ENCODE measurements at regions not wholly inside any gene's neighbourhood (a gene's known extent, or its start where the extent isn't known, plus 50 kb on each side); places are given as distances from the start of the nearest gene placed in this dataset.

GRCh38 chr15:25582886-25583285, 144.1 kb upstream of the UBE3A start (continued):
- TF ChIP-seq HMGXB4 (CRISPR knock-in tag; IDR thresholded peaks at IDR 0.05) (no peak), ZSCAN18 (CRISPR knock-in tag; IDR thresholded peaks at IDR 0.05) (no peak), CDX4 (CRISPR knock-in tag; IDR thresholded peaks at IDR 0.05; ENCODE audit: borderline replicate concordance) (no peak), IRF2 (CRISPR knock-in tag; IDR thresholded peaks at IDR 0.05; ENCODE audit: borderline replicate concordance, low read depth) (no peak), ZMAT4 (CRISPR knock-in tag; IDR thresholded peaks at IDR 0.05) (no peak), TP53 (CRISPR knock-in tag; IDR thresholded peaks at IDR 0.05) (no peak), TEAD1 (CRISPR knock-in tag; IDR thresholded peaks at IDR 0.05) (no peak), ZNF317 (CRISPR knock-in tag; IDR thresholded peaks at IDR 0.05; ENCODE audit: borderline replicate concordance, low read depth) (no peak), PRDM15 (CRISPR knock-in tag; IDR thresholded peaks at IDR 0.05) (no peak), ZBTB21 (CRISPR knock-in tag; IDR thresholded peaks at IDR 0.05; ENCODE audit: borderline replicate concordance) (no peak)
- TF ChIP-seq, protein P1, sequence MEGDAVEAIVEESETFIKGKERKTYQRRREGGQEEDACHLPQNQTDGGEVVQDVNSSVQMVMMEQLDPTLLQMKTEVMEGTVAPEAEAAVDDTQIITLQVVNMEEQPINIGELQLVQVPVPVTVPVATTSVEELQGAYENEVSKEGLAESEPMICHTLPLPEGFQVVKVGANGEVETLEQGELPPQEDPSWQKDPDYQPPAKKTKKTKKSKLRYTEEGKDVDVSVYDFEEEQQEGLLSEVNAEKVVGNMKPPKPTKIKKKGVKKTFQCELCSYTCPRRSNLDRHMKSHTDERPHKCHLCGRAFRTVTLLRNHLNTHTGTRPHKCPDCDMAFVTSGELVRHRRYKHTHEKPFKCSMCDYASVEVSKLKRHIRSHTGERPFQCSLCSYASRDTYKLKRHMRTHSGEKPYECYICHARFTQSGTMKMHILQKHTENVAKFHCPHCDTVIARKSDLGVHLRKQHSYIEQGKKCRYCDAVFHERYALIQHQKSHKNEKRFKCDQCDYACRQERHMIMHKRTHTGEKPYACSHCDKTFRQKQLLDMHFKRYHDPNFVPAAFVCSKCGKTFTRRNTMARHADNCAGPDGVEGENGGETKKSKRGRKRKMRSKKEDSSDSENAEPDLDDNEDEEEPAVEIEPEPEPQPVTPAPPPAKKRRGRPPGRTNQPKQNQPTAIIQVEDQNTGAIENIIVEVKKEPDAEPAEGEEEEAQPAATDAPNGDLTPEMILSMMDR (IDR thresholded peaks at IDR 0.05): no peak

DNA sequence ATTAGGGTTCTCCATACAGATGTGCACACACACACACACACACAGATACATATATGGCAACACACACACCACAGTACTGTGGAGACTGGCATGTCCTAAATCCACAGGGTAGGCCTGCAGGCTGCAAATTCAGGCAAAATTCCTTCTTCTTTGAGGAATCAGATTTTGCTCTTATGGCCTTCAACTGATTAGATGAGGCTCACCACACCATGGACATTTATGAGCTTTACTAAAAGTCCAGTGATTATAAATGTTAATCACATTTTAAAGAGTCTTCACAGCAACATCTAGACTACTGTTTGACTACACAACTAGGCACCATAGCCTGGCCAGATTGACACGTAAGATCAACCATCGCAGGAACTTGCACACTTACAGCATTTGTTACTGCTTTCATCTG, 140.3 kb upstream of the UBE3A start:
- H3K27me3 Mint-ChIP-seq (ENCODE audit: low read depth): no peaks in the 10 kb centered on the region
- ATAC-seq (no peak), DNase-seq (ENCODE audit: low spot score) (no peak)
- peaks cover 12% of the 10 kb centered on the region for H3K9me3 Mint-ChIP-seq
- no peaks in the 10 kb centered on the region; the same call in 1 of the 2 replicates for H3K4me1 Mint-ChIP-seq
- no peak overlapping the region for H3K27ac Mint-ChIP-seq
- POLR2A ChIA-PET: no interaction called here
- no peak overlapping the region for H3K4me3 Mint-ChIP-seq
- H3K36me3 Mint-ChIP-seq: no peaks in the 10 kb centered on the region
- CTCF ChIA-PET: no interaction called here
- TF ChIP-seq RORB (CRISPR knock-in tag; IDR thresholded peaks at IDR 0.05) (no peak), ATF3 (CRISPR knock-in tag; conservative IDR thresholded peaks at IDR 0.05) (no peak), ZNF219 (CRISPR knock-in tag; IDR thresholded peaks at IDR 0.05; ENCODE audit: borderline replicate concordance) (no peak), MAX (CRISPR knock-in tag; IDR thresholded peaks at IDR 0.05) (no peak), PRRX2 (CRISPR knock-in tag; IDR thresholded peaks at IDR 0.05) (no peak), ZNF138 (CRISPR knock-in tag; conservative IDR thresholded peaks at IDR 0.05) (no peak)
- TF ChIP-seq, protein P2, sequence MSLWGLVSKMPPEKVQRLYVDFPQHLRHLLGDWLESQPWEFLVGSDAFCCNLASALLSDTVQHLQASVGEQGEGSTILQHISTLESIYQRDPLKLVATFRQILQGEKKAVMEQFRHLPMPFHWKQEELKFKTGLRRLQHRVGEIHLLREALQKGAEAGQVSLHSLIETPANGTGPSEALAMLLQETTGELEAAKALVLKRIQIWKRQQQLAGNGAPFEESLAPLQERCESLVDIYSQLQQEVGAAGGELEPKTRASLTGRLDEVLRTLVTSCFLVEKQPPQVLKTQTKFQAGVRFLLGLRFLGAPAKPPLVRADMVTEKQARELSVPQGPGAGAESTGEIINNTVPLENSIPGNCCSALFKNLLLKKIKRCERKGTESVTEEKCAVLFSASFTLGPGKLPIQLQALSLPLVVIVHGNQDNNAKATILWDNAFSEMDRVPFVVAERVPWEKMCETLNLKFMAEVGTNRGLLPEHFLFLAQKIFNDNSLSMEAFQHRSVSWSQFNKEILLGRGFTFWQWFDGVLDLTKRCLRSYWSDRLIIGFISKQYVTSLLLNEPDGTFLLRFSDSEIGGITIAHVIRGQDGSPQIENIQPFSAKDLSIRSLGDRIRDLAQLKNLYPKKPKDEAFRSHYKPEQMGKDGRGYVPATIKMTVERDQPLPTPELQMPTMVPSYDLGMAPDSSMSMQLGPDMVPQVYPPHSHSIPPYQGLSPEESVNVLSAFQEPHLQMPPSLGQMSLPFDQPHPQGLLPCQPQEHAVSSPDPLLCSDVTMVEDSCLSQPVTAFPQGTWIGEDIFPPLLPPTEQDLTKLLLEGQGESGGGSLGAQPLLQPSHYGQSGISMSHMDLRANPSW (CRISPR knock-in tag; conservative IDR thresholded peaks at IDR 0.05; ENCODE audit: low read depth): no peak
- TF ChIP-seq, protein P3, sequence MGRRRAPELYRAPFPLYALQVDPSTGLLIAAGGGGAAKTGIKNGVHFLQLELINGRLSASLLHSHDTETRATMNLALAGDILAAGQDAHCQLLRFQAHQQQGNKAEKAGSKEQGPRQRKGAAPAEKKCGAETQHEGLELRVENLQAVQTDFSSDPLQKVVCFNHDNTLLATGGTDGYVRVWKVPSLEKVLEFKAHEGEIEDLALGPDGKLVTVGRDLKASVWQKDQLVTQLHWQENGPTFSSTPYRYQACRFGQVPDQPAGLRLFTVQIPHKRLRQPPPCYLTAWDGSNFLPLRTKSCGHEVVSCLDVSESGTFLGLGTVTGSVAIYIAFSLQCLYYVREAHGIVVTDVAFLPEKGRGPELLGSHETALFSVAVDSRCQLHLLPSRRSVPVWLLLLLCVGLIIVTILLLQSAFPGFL (CRISPR knock-in tag; IDR thresholded peaks at IDR 0.05; ENCODE audit: borderline replicate concordance): no peak
